AG04450 (cell line): ENCODE measurements at regions not wholly inside any gene's neighbourhood (a gene's known extent, or its start where the extent isn't known, plus 50 kb on each side); places are given as distances from the start of the nearest gene placed in this dataset.

Experiments
- CTCF ChIA-PET: fragments of 300-600, 350-600 bp; formaldehyde crosslinking; extraction: SDS; loops from one replicate; lab custom pipeline; 2022; ENCODE audit warnings: antibody characterized with exemption, inconsistent platforms; lab: Charles Lee
- POLR2A ChIA-PET: fragments of 350-600 bp; formaldehyde crosslinking; extraction: SDS; loops from one replicate; lab custom pipeline; 2021; ENCODE audit warnings: antibody characterized with exemption, inconsistent platforms; lab: Yijun Ruan, JAX
- DNase-seq: peaks from one replicate; pipeline ENCODE4 v3.0.0-alpha.2; 2011; ENCODE audit warnings: low read depth, low spot score
- H3K27ac ChIP-seq: one replicate; pipeline ENCODE4 v1.5.1; 2012; ENCODE audit warnings: low read depth, low read length, control low read depth
- H3K27me3 ChIP-seq: one replicate; pipeline ENCODE4 v1.6.0; 2012; ENCODE audit warnings: low read length; ENCODE audit not compliant: control insufficient read depth, insufficient read depth
- H3K4me3 ChIP-seq: 2 replicates; pipeline ENCODE4 v1.5.1; 2011; ENCODE audit warnings: mild to moderate bottlenecking, low read depth, low read length, control low read depth
- H3K9me3 ChIP-seq: 2 replicates; pipeline ENCODE4 v1.5.1; 2012; ENCODE audit warnings: low read length; ENCODE audit not compliant: control insufficient read depth, insufficient read depth
- CTCF ChIP-seq: IDR thresholded peaks from 2 replicates; pipeline ENCODE4 v1.5.1; 2011; ENCODE audit warnings: low read depth, low read length, control low read depth, inconsistent platforms

GRCh38 chr4:125843947-125844346 lies 529.2 kb downstream of the FAT4 start:
- no peak overlapping the region for H3K27ac ChIP-seq
- ChIA-PET CTCF (no interaction called here), POLR2A (no interaction called here)
- no peak for TF ChIP-seq CTCF
- no peak overlapping the region for H3K4me3 ChIP-seq
- DNase-seq, result no peak
- no peaks in the 10 kb centered on the region for H3K27me3 ChIP-seq
- no peaks in the 10 kb centered on the region for H3K9me3 ChIP-seq

- H3K4me3 ChIP-seq, result no peak overlapping the region
- H3K9me3 ChIP-seq, result 0 out of 2 replicates have a peak, but pooled peaks cover 2% of the 10 kb centered on the region
- H3K27ac ChIP-seq, result no peak overlapping the region
- H3K27me3 ChIP-seq, result no peaks in the 10 kb centered on the region
- TF ChIP-seq CTCF, result no peak
- CTCF ChIA-PET, result no interaction called here
- no peak for DNase-seq
- POLR2A ChIA-PET, result no interaction called here
Observed at GRCh38 chr4:125847518-125847917, 532.8 kb downstream of the FAT4 start.

GRCh38 chr4:125849869-125850268 lies 535.1 kb downstream of the FAT4 start:
- CTCF ChIA-PET, result no interaction called here
- Histone ChIP-seq H3K27me3 (no peaks in the 10 kb centered on the region), H3K9me3 (0 out of 2 replicates have a peak, but pooled peaks cover 2% of the 10 kb centered on the region), H3K4me3 (no peak overlapping the region), H3K27ac (no peak overlapping the region)
- POLR2A ChIA-PET, result no interaction called here
- DNase-seq, result peak; percentile 11
- no peak for TF ChIP-seq CTCF

GRCh38 chr4:125891597-125892258 lies 577.0 kb downstream of the FAT4 start:
- DNase-seq, result peak; percentile 95
- no peak overlapping the region for H3K27ac ChIP-seq
- CTCF ChIA-PET, result no interaction called here
- H3K4me3 ChIP-seq, result no peak overlapping the region
- H3K27me3 ChIP-seq, result no peaks in the 10 kb centered on the region
- no peaks in the 10 kb centered on the region for H3K9me3 ChIP-seq
- TF ChIP-seq CTCF, result no peak
- POLR2A ChIA-PET, result interaction anchor here (0.7 to 1.1 kb wide), 3 partner anchors 26 to 577 kb away, joined by 3 to 4 read pairs (median 4); partner anchors contain the start of gene FAT4

GRCh38 chr4:125904802-125905201 lies 590.0 kb downstream of the FAT4 start:
- POLR2A ChIA-PET, result no interaction called here
- no peak for TF ChIP-seq CTCF
- H3K4me3 ChIP-seq, result no peak overlapping the region

More at GRCh38 chr4:125904802-125905201, 590.0 kb downstream of the FAT4 start:
- H3K27me3 ChIP-seq, result no peaks in the 10 kb centered on the region
- no peak for DNase-seq
- H3K27ac ChIP-seq, result no peak overlapping the region
- CTCF ChIA-PET, result no interaction called here
- no peaks in the 10 kb centered on the region; the same call in 1 of the 2 replicates for H3K9me3 ChIP-seq
